Endodermal cell (in vitro differentiated cells): ENCODE measurements at regions not wholly inside any gene's neighbourhood (a gene's known extent, or its start where the extent isn't known, plus 50 kb on each side); places are given as distances from the start of the nearest gene placed in this dataset.

Experiments
- DNase-seq: peaks from one replicate; pipeline ENCODE4 v3.0.0-alpha.2; 2017
- H3K27ac ChIP-seq: 2 replicates; pipeline ENCODE4 v1.5.1; 2013; ENCODE audit warnings: mild to moderate bottlenecking, low read depth, low read length, moderate library complexity
- H3K27me3 ChIP-seq: 2 replicates; pipeline ENCODE4 v1.6.1; 2013; ENCODE audit warnings: mild to moderate bottlenecking, low read length, moderate library complexity; ENCODE audit not compliant: insufficient read depth, control insufficient read depth, poor library complexity, severe bottlenecking
- H3K36me3 ChIP-seq: 2 replicates; pipeline ENCODE4 v1.7.0; 2013; ENCODE audit warnings: mild to moderate bottlenecking, low read length, moderate library complexity; ENCODE audit not compliant: control insufficient read depth, insufficient read depth
- H3K4me1 ChIP-seq: one replicate; pipeline ENCODE4 v1.7.0; 2013; ENCODE audit warnings: low read length; ENCODE audit not compliant: control insufficient read depth, insufficient read depth
- H3K4me3 ChIP-seq: 2 replicates; pipeline ENCODE4 v1.5.1; 2013; ENCODE audit warnings: mild to moderate bottlenecking, low read length, moderate library complexity
- H3K9ac ChIP-seq: 2 replicates; pipeline ENCODE4 v1.6.1; 2013; ENCODE audit warnings: mild to moderate bottlenecking, low read length, moderate library complexity; ENCODE audit not compliant: poor library complexity, severe bottlenecking; ENCODE audit errors: extremely low read depth
- H3K9me3 ChIP-seq: 2 replicates; pipeline ENCODE4 v1.6.1; 2013; ENCODE audit warnings: mild to moderate bottlenecking, low read length, moderate library complexity; ENCODE audit not compliant: control insufficient read depth
- H3K27ac Mint-ChIP-seq: 2 replicates; pipeline ENCODE4 v1.8.0; 2020; ENCODE audit warnings: mixed read lengths
- H3K27me3 Mint-ChIP-seq: 2 replicates; pipeline ENCODE4 v1.8.0; 2021; ENCODE audit warnings: mild to moderate bottlenecking, mixed read lengths; ENCODE audit not compliant: insufficient read depth
- H3K36me3 Mint-ChIP-seq: 2 replicates; pipeline ENCODE4 v1.8.0; 2020; ENCODE audit warnings: low read depth, mixed read lengths
- H3K4me1 Mint-ChIP-seq: 2 replicates; pipeline ENCODE4 v1.8.0; 2020; ENCODE audit warnings: mixed read lengths
- H3K4me3 Mint-ChIP-seq: 2 replicates; pipeline ENCODE4 v1.8.0; 2020; ENCODE audit warnings: mild to moderate bottlenecking, moderate library complexity, mixed read lengths
- H3K9me3 Mint-ChIP-seq: 2 replicates; pipeline ENCODE4 v1.8.0; 2020; ENCODE audit warnings: mild to moderate bottlenecking, mixed read lengths
- CTCF ChIP-seq: fragments of 200-600 bp; sonication (generic); conservative IDR thresholded peaks from 2 replicates; pipeline ENCODE4 v1.5.0; 2021; ENCODE audit warnings: antibody characterized with exemption, mild to moderate bottlenecking
- WGBS, 2 experiments: methylation state at CpG; one replicate each; pipeline versions ENCODE4 v1.1.5 to v1.1.7; 2013; ENCODE audit warnings: missing lambda C conversion rate in 2 of 2, mixed read lengths in 1 of 2; ENCODE audit not compliant: insufficient coverage in 1 of 2, insufficient read length in 1 of 2; 5-methylcytosine and 5-hydroxymethylcytosine counted together

- no peaks in the 10 kb centered on the region for H3K36me3 ChIP-seq
- H3K9me3 ChIP-seq, result no peaks in the 10 kb centered on the region
- H3K27ac Mint-ChIP-seq, result no peak overlapping the region
- no peaks in the 10 kb centered on the region for H3K4me1 ChIP-seq
- no peak overlapping the region for H3K4me3 Mint-ChIP-seq
- no peaks in the 10 kb centered on the region for H3K4me1 Mint-ChIP-seq
- H3K27me3 ChIP-seq, result no peaks in the 10 kb centered on the region
- H3K36me3 Mint-ChIP-seq, result no peaks in the 10 kb centered on the region
- WGBS, 2 experiments, result 76 to 83% methylated on average over 1 of the region's 1 CpG
- no peak overlapping the region for H3K4me3 ChIP-seq
- TF ChIP-seq CTCF, result no peak
- H3K27ac ChIP-seq, result no peak overlapping the region
- no peak for DNase-seq
- no peaks in the 10 kb centered on the region for H3K27me3 Mint-ChIP-seq
- H3K9me3 Mint-ChIP-seq, result peaks cover 3% of the 10 kb centered on the region
- no peak overlapping the region for H3K9ac ChIP-seq
Measured at GRCh38 chr21:25501996-25502665, 105.2 kb downstream of the MRPL39 start.

- H3K9ac ChIP-seq, result no peak overlapping the region
- Mint-ChIP-seq H3K27ac (no peak overlapping the region), H3K27me3 (no peaks in the 10 kb centered on the region), H3K4me3 (no peak overlapping the region), H3K4me1 (no peaks in the 10 kb centered on the region), H3K36me3 (no peaks in the 10 kb centered on the region), H3K9me3 (peaks cover 3% of the 10 kb centered on the region)
- no peak overlapping the region for H3K27ac ChIP-seq
- H3K27me3 ChIP-seq, result no peaks in the 10 kb centered on the region
- 82 to 100% methylated on average over 1 of the region's 2 CpGs for WGBS, 2 experiments
- H3K4me3 ChIP-seq, result no peak overlapping the region
- H3K9me3 ChIP-seq, result no peaks in the 10 kb centered on the region
- H3K4me1 ChIP-seq, result no peaks in the 10 kb centered on the region
- H3K36me3 ChIP-seq, result no peaks in the 10 kb centered on the region
- TF ChIP-seq CTCF, result no peak
- no peak for DNase-seq
Measured at GRCh38 chr21:25501462-25501861, 105.8 kb downstream of the MRPL39 start.

GRCh38 chr21:25500598-25500997 is 106.7 kb downstream of the MRPL39 start:
- H3K4me1 Mint-ChIP-seq, result no peaks in the 10 kb centered on the region
- H3K27ac Mint-ChIP-seq, result no peak overlapping the region
- no peak for TF ChIP-seq CTCF
- Histone ChIP-seq H3K27ac (no peak overlapping the region), H3K4me1 (no peaks in the 10 kb centered on the region), H3K36me3 (no peaks in the 10 kb centered on the region), H3K9ac (no peak overlapping the region), H3K27me3 (no peaks in the 10 kb centered on the region), H3K9me3 (no peaks in the 10 kb centered on the region), H3K4me3 (no peak overlapping the region)
- no peaks in the 10 kb centered on the region for H3K36me3 Mint-ChIP-seq
- H3K4me3 Mint-ChIP-seq, result no peak overlapping the region
- no peak for DNase-seq
- H3K9me3 Mint-ChIP-seq, result peaks cover 3% of the 10 kb centered on the region
- no peaks in the 10 kb centered on the region for H3K27me3 Mint-ChIP-seq
- 68 to 80% methylated on average over 2 of the region's 2 CpGs for WGBS, 2 experiments
